SU-DHL-6 (cell line): ENCODE measurements at regions not wholly inside any gene's neighbourhood (a gene's known extent, or its start where the extent isn't known, plus 50 kb on each side); places are given as distances from the start of the nearest gene placed in this dataset.
"Not testable (repeated sequence)": the region's sequence is repeated elsewhere in the genome, so short reads cannot be mapped to it uniquely, and the experiment has no call there.

ENCODE experiments used
- H2AFZ ChIP-seq: fragments of 200-600 bp; sonication (generic); 2 replicates; pipeline ENCODE4 v1.6.1; 2014; ENCODE audit warnings: low read depth, mild to moderate bottlenecking, moderate library complexity, mixed read lengths, antibody characterized with exemption, low read length; ENCODE audit not compliant: severe bottlenecking
- H3F3A ChIP-seq: fragments of 200-600 bp; shearing (Covaris generic); 2 replicates; pipeline ENCODE4 v1.6.0; 2016; ENCODE audit warnings: antibody characterized with exemption, mild to moderate bottlenecking; ENCODE audit not compliant: insufficient read depth
- H3K27ac ChIP-seq: fragments of 200-600 bp; sonication (generic); 2 replicates; pipeline ENCODE4 v1.5.1; 2016; ENCODE audit warnings: low read depth, mild to moderate bottlenecking, low read length, moderate library complexity, mixed read lengths
- H3K27me3 ChIP-seq: fragments of 200-600 bp; sonication (generic), shearing (Covaris generic); 2 replicates; pipeline ENCODE4 v1.6.0; 2014; ENCODE audit warnings: mild to moderate bottlenecking, low read length
- H3K36me3 ChIP-seq: fragments of 200-600 bp; sonication (generic); 2 replicates; pipeline ENCODE4 v1.6.1; 2014; ENCODE audit warnings: mild to moderate bottlenecking, low read length, mixed read lengths
- H3K4me2 ChIP-seq: fragments of 300-600, 200-600 bp; shearing (Covaris generic), sonication (generic); 2 replicates; pipeline ENCODE4 v1.6.0; 2014; ENCODE audit warnings: low read length, low read depth, mild to moderate bottlenecking; ENCODE audit not compliant: poor library complexity, severe bottlenecking
- H3K4me3 ChIP-seq: fragments of 200-600 bp; sonication (generic); 2 replicates; pipeline ENCODE4 v1.5.1; 2014; ENCODE audit warnings: antibody characterized with exemption, low read length, mild to moderate bottlenecking, mixed read lengths; ENCODE audit not compliant: insufficient read depth, poor library complexity, severe bottlenecking
- H3K79me2 ChIP-seq: fragments of 200-600 bp; sonication (generic); 2 replicates; pipeline ENCODE4 v1.6.1; 2014; ENCODE audit warnings: mild to moderate bottlenecking, low read length, moderate library complexity; ENCODE audit not compliant: insufficient read depth
- H3K9ac ChIP-seq: fragments of 200-600 bp; sonication (generic); 2 replicates; pipeline ENCODE4 v1.7.0; 2014; ENCODE audit warnings: mild to moderate bottlenecking, low read length
- H3K9me2 ChIP-seq: fragments of 200-600 bp; sonication (generic); replicated peaks from 2 replicates; pipeline ENCODE4 v1.6.1; 2014; ENCODE audit warnings: low read length; ENCODE audit not compliant: insufficient read depth
- H3K9me3 ChIP-seq: fragments of 200-600 bp; sonication (generic); 2 replicates; pipeline ENCODE4 v1.6.1; 2014; ENCODE audit warnings: low read length, mixed read lengths; ENCODE audit not compliant: insufficient read depth
- H4K20me1 ChIP-seq: fragments of 200-600 bp; sonication (generic); 2 replicates; pipeline ENCODE4 v1.6.1; 2014; ENCODE audit warnings: low read depth, mild to moderate bottlenecking, antibody characterized with exemption, low read length, moderate library complexity, mixed read lengths
- CTCF ChIP-seq: fragments of 200-600 bp; sonication (generic); IDR thresholded peaks from one replicate; pipeline ENCODE4 v1.5.1; 2017; ENCODE audit warnings: antibody characterized with exemption, mild to moderate bottlenecking, low read length, moderate library complexity; ENCODE audit not compliant: insufficient read depth, poor library complexity, severe bottlenecking
- EZH2phosphoT487 ChIP-seq: fragments of 200-600 bp; sonication (generic), shearing (Covaris generic); conservative IDR thresholded peaks from 2 replicates; pipeline ENCODE4 v1.6.1; 2018; ENCODE audit warnings: mild to moderate bottlenecking, antibody characterized with exemption, low read length, moderate library complexity, mixed read lengths

GRCh38 chr1:187692799-187693198 is 864.0 kb downstream of the PLA2G4A start:
- H3K79me2 ChIP-seq, result no peaks in the 10 kb centered on the region
- H3K4me2 ChIP-seq, result no peak overlapping the region
- no peak overlapping the region for H3K27ac ChIP-seq
- no peaks in the 10 kb centered on the region for H3K9me2 ChIP-seq
- no peak overlapping the region for H2AFZ ChIP-seq
- H3K36me3 ChIP-seq, result no peaks in the 10 kb centered on the region
- no peaks in the 10 kb centered on the region for H3F3A ChIP-seq
- H3K9ac ChIP-seq, result no peak overlapping the region
- H3K27me3 ChIP-seq, result no peaks in the 10 kb centered on the region
- no peak overlapping the region for H3K4me3 ChIP-seq
- no peaks in the 10 kb centered on the region for H3K9me3 ChIP-seq
- TF ChIP-seq EZH2phosphoT487 (no peak), CTCF (no peak)
- no peaks in the 10 kb centered on the region for H4K20me1 ChIP-seq

GRCh38 chr1:187696073-187696472 is 867.3 kb downstream of the PLA2G4A start:
- no peak overlapping the region for H2AFZ ChIP-seq

GRCh38 chr1:187703138-187704130 is 874.7 kb downstream of the PLA2G4A start:
- not testable (repeated sequence) for H3K9me2 ChIP-seq, H3K27ac ChIP-seq, H3K9ac ChIP-seq, H3K9me3 ChIP-seq, H3K27me3 ChIP-seq, H3K4me2 ChIP-seq, H3K36me3 ChIP-seq, H2AFZ ChIP-seq, H3K4me3 ChIP-seq, H3F3A ChIP-seq, H4K20me1 ChIP-seq, H3K79me2 ChIP-seq

More at GRCh38 chr1:187696073-187696472, 867.3 kb downstream of the PLA2G4A start:
- no peaks in the 10 kb centered on the region for H3K36me3 ChIP-seq
- H3K27me3 ChIP-seq, result no peaks in the 10 kb centered on the region
- no peaks in the 10 kb centered on the region for H3K79me2 ChIP-seq
- no peak overlapping the region for H3K4me3 ChIP-seq
- H3K4me2 ChIP-seq, result no peak overlapping the region
- no peaks in the 10 kb centered on the region for H3K9me2 ChIP-seq
- no peaks in the 10 kb centered on the region for H4K20me1 ChIP-seq
- TF ChIP-seq CTCF (no peak), EZH2phosphoT487 (no peak)
- H3K9ac ChIP-seq, result no peak overlapping the region
- no peaks in the 10 kb centered on the region for H3K9me3 ChIP-seq
- no peaks in the 10 kb centered on the region for H3F3A ChIP-seq
- no peak overlapping the region for H3K27ac ChIP-seq

- no peak for TF ChIP-seq EZH2phosphoT487
- TF ChIP-seq CTCF, result no peak
- no peaks in the 10 kb centered on the region for H4K20me1 ChIP-seq
- H3K79me2 ChIP-seq, result no peaks in the 10 kb centered on the region
- no peaks in the 10 kb centered on the region for H3K36me3 ChIP-seq
- H3K4me3 ChIP-seq, result no peak overlapping the region
- no peak overlapping the region for H3K27ac ChIP-seq
- H3K27me3 ChIP-seq, result no peaks in the 10 kb centered on the region
- no peaks in the 10 kb centered on the region for H3K9me2 ChIP-seq
- no peak overlapping the region for H3K9ac ChIP-seq
- H3F3A ChIP-seq, result no peaks in the 10 kb centered on the region
- H2AFZ ChIP-seq, result no peak overlapping the region
- H3K9me3 ChIP-seq, result no peaks in the 10 kb centered on the region
- H3K4me2 ChIP-seq, result no peak overlapping the region
Measured at GRCh38 chr1:187714470-187714869, 885.7 kb downstream of the PLA2G4A start.
